HL-60/S4 treated with retinoic acid at 250 ng/mL for 4 days and 3 days (cell line): ENCODE measurements at regions not wholly inside any gene's neighbourhood (a gene's known extent, or its start where the extent isn't known, plus 50 kb on each side); places are given as distances from the start of the nearest gene placed in this dataset.

Experiments used
- in situ Hi-C: fragments of 300-500 bp; cut with MboI; formaldehyde crosslinking; loops from 2 replicates; pipeline ENCODE4 v1.7.0; 2022; ENCODE audit warnings: low sequenced_read_pairs

DNA sequence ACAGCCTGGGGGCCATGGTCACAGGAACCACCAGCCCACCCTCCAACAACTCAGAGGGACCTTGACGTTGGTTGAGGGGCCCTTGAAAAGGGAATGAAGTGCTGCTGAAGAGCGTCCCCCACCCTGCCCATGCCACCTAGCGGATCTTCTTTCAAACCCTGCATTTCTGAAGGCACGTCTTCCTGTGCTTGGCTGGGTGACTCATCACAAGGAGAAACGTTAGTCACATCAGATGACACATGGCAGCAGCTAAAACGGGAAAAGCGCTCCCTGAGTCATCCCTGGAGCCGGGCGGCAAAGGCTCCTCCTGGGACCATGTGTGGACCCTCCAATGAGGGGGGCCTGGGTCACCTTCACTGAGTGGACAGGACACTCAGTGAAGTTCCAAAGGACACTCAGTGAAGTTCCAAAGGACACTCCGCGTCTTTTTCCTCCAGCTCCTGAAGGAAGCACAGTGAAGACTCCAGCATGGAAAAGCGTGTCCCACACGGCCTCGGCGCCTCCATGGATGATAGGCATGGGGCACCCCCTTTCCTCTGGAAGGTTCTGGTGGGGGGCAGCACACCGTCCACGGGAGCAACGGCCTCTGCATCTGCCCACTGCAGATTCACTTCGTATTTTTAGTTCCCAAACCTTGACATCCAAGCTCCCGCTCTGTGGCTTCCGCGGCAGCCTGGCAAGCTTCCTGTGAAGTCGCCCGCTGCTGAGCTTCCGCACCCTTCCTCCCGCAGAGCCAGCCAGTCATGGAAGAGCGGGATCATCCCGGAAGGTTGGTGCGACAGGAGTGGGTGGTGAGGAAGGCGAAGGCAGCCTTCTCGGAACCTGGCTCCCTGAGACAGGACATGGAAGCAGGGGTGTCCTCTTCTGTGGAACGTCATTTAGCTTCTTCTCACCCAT, 383.4 kb downstream of the VRK1 start:
- in situ Hi-C loops, result no loop called here

DNA sequence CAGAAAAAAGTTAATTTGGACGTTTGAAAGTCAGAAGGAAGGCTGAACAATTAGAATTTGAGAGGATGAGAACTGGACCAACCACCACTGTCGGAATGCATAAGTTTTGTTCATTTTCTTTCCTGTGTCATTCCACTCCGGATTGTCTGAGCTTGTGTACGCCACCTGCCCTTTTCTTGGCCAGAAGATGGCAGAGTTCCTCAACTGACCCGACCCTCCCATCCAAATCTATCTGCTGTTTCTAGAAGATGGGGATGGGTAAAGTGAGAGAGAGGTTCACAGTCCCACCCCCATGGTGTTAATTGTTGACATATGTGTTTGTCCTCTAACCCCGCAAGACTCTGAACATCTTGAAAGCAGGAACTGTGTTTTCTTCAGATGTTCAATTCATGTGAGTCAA, 388.0 kb downstream of the VRK1 start:
- in situ Hi-C loops, result no loop called here

DNA sequence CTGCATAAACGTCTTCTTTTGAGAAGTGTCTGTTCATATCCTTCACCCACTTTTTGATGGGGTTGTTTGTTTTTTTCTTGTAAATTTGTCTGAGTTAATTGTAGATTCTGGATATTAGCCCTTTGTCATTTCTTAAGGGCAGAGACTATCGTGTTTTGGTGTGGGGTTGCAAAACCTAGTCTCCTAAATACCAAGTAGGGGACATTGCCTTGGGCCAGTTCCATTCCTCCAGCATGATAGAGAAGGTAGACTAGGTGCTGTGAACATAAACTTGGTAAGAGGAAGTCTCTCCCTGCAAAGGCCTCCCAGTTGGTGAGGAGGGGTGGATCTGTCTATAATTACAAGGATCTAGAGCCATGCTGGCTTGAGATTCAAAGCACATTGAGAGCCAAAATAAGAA, 390.7 kb downstream of the VRK1 start:
- in situ Hi-C loops, result no loop called here

DNA sequence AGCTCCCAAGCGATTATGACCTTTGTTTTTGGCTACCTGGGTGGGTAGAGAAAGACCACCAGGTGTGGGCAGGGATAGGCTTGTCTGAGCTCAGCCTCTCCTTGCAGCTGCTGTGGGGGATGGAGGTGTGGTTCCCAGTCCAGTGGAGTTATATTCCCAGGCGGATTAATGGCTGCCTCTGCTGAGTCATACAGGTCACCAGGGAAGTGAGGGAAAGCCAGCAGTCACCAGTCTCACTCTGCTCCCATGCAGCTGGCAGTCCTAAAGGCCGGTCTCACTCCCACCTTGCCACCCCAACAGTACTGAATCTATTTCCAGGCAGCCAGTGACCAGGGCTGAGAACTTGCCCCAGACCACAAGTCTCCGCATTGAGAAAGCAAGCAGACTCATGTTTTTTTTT, 399.2 kb downstream of the VRK1 start:
- in situ Hi-C loops, result no loop called here

DNA sequence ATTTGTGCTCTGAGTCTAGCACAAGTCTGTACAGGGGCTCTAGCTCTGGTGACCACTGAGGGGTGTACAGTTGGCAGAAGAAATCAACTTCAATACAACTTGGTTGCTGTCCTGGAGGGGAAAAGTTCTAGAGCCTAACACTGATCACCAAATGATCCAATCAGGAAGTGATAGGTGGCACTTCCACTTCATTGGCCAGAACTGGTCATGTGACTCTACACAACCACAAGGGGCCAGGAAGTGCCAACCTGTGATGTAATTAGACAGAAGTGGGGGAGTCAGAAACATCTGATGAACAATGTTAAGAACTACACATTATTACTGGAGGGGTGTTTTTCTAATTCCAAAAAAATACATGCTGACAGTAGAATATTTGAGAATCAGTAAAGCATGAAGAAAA, 401.6 kb downstream of the VRK1 start:
- in situ Hi-C loops, result no loop called here

DNA sequence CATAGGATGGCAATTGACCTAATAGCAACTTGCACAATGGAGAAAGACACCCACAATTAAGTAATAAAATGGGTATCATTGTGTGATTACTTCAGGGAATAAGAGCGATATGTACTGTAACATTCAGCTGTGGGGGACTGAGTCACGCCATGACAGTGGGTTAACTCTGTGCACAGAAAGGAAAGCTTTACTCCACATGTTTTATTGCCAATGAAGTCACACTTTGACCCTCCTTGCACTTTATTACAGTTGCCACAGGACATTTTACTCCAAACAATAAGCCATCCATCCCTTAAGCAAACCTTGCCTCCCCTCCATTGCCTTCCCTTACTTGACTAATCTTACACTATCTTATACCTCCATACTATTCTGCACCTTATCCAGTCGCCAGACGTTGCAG, 403.1 kb downstream of the VRK1 start:
- in situ Hi-C loops, result no loop called here

DNA sequence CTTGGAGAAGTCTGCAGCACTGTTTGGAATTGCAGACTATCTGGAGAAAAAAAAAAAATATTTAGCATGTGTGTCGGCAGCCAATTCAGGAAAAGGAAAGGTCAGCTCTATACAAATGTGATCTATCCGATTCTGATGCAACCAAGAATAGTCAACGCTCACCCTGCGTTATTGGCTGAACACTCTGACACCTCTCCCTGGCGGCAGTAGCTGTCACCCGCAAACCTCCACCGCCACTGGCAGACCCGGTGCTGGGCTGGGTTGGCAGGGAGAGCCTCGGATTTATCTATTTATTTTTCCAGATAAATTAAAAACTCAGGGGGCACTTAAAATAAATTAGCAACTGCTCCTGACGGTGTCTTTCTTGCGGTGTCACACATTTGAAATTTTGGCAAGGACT, 409.7 kb downstream of the VRK1 start:
- in situ Hi-C loops, result no loop called here

DNA sequence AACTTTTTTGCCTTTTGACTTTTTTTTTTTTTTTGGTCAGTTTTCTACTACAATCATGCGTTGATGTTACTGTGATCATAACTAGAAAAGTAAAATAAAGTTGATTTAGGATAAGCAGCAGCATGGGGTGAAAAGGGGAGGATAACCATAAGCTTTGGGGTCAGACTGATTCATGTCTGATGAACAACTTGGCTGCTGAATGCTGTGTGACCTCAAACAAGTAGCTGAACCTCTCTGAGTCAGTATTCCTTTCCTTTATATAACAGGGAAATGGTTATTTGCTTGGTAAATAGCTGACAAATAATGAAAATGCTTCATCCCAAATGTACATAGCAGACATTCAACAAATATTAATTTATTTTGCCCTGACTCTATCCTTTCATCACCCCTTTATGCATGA, 413.0 kb downstream of the VRK1 start:
- in situ Hi-C loops, result no loop called here

DNA sequence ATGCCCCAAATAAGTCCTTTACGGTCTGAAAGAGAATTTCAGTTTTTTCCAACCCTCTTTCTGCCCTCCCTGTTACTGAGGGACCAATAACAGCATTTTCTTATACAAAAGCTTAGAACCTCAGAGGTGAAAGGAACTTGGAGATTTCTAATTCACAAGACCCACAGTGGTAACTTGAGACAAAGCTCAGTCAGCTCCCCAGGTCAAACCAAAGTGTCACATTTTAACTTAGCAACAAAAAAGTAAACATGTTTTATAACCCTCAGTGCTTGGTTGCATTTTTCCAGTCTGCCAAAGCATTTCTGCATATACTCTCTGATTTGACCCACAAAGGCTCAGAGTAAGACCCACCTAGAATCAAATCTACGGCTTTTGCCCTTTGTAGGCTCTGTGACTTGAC, 415.2 kb downstream of the VRK1 start:
- in situ Hi-C loops, result no loop called here

DNA sequence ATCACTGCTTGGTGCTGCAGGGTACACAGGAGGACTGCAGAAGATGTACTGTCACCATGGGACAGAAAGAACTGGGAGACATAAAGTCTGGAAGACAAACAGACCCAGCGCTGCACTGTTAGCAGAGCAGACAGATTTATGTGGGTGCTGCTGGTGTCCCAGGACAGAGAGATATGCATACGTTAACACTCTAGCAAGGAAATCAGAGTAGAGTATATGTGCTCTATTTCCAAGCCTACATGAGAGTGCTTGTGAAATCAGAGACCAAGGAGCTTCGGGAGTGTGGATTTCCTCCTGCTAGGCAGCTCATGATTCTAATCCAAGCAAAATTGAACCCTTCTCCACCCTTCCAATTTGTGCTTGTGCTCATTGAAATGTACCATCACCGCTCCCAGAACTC, 416.5 kb downstream of the VRK1 start:
- in situ Hi-C loops, result no loop called here

DNA sequence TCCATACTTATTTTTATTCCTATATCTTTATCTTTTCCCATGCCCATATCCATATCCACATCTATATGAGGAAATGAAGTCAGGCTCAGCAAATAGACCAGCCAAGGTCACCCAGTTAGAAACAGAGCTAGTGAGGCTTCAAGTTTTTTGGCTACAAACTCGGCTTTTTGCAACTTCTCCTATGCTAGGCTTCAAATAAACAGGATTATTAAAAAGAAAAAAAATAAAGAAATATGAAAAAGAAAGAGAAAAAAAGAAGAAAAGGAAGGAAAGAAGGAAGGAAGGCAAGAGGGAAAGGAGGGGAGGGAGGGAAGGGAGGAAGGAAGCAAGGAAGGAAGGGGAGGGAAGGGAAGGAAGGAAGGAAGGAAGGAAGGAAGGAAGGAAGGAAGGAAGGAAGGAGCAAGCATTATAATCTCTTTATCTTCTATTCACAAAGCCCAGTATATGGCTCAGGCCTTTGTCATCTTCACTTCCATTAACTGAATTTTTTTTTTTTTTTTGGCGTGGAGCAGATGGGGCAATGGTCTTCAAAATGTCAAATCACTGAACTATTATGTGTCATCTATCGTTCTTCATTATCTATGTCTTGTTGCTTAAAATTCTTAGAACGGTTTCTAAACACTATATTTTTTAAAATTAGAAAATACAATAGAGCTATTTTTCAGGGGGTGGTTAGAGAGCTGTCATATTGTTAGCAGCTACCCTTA, 418.2 kb downstream of the VRK1 start:
- in situ Hi-C loops, result no loop called here

DNA sequence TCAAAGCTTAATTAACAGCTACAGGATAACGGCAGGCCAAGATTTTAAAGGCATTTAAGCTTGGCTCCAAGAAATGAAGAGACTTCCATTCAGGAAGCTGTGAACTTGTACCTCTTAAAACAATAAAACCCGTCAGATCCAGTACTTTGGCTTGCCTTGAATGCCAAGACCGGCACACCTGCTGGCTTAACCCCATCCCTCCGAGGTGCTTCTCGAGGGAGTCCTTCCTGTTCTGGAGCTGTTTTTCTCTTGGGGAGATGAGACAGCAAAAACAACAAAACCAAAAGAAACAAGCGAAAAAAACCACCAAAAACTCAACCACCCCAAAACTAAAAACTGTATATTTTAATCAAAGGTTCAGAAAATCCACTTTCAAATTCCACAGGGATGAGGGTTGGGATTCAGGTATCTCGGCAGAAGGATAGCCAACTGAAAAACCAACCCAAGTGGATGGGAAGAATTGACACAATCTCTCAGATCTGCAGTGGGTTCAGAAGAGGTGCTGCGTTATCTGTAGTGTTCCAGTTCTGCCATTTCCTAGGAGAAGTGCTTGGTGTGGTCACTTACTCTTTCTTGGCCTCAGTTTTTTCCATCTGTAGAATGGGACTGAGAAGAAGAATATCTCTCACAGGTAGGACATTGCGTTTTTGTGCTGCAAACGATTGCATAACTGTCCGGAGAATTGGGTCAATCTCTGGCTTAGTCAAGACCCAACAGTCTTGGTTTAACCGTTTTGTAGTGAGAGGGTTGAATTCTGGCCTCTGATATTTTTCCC, 420.1 kb downstream of the VRK1 start:
- in situ Hi-C loops, result no loop called here

DNA sequence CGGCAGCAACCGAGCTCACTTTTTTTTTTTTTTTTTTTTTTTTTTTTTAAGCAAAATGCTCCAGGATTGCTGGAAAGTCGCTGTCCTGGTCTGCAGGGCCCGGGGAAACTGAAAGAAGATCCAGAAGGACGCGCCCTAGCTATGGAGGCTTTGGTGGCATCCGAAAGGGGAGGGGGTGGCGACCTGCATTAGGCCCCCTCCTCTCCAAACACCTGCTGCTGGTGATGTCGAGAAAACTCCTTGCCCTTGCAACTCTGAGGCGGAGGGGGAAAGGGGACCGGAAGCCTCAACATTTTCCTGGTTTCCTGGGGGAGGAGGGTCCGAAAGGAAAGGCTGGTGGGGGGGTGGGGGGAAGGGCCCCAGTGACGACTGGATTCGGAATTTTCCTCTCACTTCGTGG, 421.1 kb downstream of the VRK1 start:
- in situ Hi-C loops, result no loop called here

DNA sequence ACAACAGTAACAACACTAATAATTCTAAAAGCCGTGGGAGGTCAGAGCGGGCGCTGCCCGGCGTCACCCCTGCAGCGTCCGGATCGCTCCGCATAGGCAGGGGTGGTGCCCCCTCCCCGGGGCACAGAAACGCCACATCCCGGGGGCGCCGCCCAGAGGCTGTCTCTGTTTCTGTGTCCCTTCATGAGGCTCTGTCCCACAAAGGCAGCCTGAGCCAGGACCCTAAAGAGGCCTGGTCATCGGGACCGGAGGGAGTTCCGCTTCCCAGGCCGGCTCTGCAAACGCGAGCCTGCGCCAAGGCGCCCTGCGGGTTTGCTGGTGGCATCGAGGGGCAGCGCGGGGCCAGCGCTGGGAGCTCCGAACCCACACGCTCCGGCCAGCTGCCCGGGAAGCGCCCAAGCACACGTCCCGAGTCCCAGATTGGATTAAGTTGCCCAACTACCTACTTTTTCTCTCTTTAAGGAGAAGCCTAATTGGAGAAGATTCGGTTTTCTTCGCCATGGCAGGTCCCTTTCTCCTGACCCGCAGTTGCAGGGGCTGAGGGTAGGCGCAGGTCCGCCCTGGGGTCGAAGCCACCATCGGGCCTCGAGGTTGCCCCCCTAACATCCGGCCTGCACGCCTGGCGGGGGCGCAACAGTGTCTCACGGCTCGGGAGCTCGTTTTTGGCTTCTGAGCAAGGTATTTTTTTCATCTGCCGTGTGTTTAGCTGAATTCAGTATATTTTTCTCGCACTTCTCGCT, 421.7 kb downstream of the VRK1 start:
- in situ Hi-C loops, result no loop called here

DNA sequence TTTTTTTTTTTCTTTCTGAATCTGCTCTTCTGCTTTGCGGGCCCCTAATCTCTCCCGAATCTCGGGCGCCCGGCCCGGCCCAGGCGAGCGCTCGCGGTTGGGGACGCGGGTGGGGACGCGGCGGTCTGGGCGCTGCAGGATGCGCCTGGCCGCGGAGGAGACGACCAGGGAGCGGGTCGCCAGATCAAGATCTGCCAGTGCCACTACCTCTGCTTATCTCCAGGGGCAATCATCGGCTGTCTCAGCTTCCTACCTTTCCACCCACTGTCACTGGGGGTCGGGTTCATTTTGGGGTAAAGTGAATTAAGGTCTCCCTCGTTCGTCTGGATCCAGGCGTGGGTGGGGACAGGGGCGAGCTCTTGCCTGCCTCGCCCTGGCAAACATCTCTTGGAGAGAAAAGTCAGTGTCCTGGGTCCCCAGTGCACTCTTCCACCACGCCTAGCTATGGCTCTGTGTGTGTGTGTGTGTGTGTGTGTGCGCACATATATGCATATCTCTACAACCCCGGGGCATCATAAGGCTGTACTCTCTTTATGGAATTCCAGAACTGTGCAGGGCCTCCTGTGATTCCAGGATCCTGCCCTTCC, 422.3 kb downstream of the VRK1 start:
- in situ Hi-C loops, result no loop called here

DNA sequence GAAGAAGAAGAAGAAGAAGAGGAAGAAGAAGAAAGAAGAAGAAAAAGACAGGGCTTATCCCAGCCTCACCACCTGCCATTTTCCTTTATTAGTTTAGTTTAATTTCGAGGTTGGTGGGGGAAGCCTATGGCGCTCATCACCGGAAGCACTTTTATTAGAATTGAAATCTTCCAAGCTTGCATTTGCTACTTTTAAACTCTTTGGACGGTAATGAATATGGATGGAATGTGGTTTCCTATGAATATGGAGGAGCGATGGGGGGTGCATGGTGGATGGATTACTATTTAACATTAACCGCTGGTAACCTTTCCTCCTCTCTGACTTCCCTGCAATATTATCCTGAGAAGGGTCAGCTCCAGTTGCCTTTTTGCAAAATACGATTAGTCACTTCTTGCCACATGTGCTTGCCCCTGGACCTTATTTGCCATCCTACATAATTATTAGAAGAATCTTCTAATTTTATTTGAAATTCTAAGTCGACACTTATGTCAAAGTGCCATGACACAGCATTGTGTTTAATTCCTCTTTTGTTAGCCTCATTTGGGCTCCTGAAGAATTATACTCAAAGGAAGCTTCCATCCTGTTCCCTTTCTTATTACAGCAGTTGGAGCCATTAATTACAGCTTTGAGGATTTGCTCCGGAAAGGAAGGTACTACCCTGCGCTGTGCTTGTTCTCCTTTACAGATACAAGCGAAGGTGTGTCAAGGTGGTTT, 424.5 kb downstream of the VRK1 start:
- in situ Hi-C loops, result no loop called here

DNA sequence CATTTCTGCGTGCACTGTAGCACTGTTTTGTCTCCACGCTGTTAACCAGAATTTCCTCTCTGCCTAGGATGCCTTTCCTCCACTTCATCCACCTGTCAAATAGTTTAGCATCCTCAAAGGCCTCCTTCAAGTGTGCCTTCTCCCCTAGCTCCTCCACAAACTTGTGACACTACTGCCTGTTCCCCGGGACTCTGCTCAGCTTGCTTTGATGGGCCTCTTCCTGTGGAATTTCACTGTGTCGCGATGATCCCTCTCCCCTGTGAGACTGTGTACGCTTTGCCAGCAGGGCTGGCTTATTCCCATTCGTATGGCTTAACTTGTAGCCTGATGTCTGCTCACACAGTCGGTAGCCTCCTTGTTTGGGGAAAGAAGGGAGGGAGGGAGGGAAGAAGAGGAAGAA, 426.8 kb downstream of the VRK1 start:
- in situ Hi-C loops, result no loop called here

DNA sequence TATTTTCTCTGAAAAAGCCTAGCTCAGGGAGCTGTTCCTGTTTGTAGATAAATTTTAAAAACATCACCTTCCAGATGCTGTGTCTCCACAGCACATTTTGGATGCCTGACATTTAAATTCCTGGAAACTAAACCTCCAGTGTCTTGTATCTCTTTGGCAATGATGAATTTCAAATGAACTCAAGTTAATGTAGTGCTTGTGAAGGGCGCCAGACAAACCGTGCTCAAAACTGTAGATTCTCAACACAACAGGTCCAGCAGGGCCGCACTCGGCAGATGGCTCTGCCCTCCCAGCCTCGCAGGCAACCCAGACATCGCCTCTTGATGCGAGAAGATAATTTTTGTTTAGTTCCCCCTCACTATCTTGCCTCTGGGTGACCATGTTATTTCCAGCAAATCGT, 432.9 kb downstream of the VRK1 start:
- in situ Hi-C loops, result no loop called here

DNA sequence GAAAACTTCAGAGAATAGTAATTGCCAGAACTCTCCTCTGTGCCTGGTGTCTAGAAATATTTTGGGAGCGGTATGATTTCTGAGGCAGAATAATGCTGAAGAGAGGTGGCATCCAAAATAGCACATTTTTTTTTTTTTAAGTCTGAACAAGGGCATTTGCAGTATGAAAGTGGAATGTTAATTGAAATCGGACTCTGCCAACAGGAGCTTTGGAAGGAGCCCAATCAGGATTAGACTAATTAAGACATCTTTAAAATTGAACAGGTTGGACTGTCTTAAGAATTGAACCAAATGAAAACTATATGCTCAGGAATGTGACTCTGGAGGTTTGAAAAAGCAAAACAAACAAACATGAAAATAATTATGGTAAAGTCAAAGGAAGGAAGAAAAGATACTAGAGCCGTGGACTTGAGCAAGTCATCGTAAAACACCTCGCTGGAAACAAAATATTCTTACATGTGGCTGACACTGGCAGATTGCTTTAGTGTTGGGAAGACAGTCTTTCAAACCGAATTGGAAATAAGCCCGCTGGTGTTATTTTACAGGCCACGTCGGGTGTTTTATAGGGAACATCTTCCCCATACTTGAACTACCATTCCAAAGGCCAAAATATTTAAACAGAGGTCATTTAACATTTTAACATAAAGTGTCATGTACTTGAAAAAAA, 436.3 kb downstream of the VRK1 start:
- in situ Hi-C loops, result no loop called here
